ENCODE measurements at regions not wholly inside any gene's neighbourhood (a gene's known extent, or its start where the extent isn't known, plus 50 kb on each side); places are given as distances from the start of the nearest gene placed in this dataset.

DNA sequence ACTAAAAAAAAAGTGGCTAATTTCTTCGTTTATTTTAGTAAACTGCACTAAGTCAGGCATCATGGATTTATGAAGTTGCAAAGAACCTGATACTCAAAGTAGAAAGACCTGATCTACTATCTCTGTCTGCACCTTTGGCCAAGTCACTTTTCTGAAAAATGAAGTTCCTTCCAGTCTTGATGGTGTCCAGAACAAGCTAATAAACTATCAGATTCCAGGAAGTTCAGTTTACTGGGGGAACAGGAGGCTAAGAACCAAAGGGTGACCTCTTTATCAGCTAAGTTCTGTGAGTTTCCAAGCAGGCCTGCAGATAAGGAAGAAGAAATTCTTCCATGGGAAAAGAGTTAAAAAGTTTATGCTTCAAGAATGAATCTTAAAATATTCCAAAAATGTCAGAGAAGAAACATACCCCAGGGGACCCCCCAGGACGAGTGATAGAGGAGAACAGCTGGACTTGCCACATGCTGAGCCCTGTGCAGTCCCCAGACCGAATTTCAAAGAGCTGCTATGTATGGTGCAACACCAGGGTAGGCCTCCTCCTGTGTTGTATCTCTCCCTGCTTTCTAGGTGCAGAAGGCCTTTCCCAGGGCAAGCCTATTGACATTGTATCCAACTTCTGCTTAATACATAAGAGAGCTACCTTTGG is 72.8 kb upstream of the FGGY start:
- TF ChIP-seq, protein P1, sequence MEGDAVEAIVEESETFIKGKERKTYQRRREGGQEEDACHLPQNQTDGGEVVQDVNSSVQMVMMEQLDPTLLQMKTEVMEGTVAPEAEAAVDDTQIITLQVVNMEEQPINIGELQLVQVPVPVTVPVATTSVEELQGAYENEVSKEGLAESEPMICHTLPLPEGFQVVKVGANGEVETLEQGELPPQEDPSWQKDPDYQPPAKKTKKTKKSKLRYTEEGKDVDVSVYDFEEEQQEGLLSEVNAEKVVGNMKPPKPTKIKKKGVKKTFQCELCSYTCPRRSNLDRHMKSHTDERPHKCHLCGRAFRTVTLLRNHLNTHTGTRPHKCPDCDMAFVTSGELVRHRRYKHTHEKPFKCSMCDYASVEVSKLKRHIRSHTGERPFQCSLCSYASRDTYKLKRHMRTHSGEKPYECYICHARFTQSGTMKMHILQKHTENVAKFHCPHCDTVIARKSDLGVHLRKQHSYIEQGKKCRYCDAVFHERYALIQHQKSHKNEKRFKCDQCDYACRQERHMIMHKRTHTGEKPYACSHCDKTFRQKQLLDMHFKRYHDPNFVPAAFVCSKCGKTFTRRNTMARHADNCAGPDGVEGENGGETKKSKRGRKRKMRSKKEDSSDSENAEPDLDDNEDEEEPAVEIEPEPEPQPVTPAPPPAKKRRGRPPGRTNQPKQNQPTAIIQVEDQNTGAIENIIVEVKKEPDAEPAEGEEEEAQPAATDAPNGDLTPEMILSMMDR (IDR thresholded peaks at IDR 0.05; ENCODE audit: insufficient read depth, low read length): no peak
- TF ChIP-seq POLR2AphosphoS5 (IDR thresholded peaks at IDR 0.05; ENCODE audit: low read depth): no peak

Measured in HL-60 (cell line).